Astrocyte (in vitro differentiated cells and primary cell): ENCODE measurements at regions not wholly inside any gene's neighbourhood (a gene's known extent, or its start where the extent isn't known, plus 50 kb on each side); places are given as distances from the start of the nearest gene placed in this dataset.

ENCODE experiments used
- DNase-seq: peaks from one replicate; pipeline ENCODE4 v3.0.0-alpha.2; 2010; ENCODE audit warnings: low read depth
- FAIRE-seq: peaks from 2 replicates; lab custom pipeline; 2011; peaks lifted over from hg19 to GRCh38; lab: Jason Lieb, UNC
- H2AFZ ChIP-seq: 2 replicates; pipeline ENCODE4 v1.6.0; 2012; ENCODE audit warnings: low read depth, low read length, inconsistent platforms
- H3K27ac ChIP-seq: 2 replicates; pipeline ENCODE4 v1.5.1; 2011; ENCODE audit warnings: low read depth, low read length, inconsistent platforms
- H3K27me3 ChIP-seq: 2 replicates; pipeline ENCODE4 v1.6.0; 2011; ENCODE audit warnings: low read length, inconsistent platforms; ENCODE audit not compliant: insufficient read depth
- H3K36me3 ChIP-seq: 2 replicates; pipeline ENCODE4 v1.5.1; 2011; ENCODE audit warnings: low read length, inconsistent platforms; ENCODE audit not compliant: insufficient read depth
- H3K4me1 ChIP-seq: 2 replicates; pipeline ENCODE4 v1.5.1; 2011; ENCODE audit warnings: low read length, inconsistent platforms; ENCODE audit not compliant: insufficient read depth
- H3K4me2 ChIP-seq: 2 replicates; pipeline ENCODE4 v1.6.0; 2012; ENCODE audit warnings: low read length, inconsistent platforms
- H3K4me3 ChIP-seq: 2 replicates; pipeline ENCODE4 v1.5.1; 2011; ENCODE audit warnings: low read depth, mild to moderate bottlenecking, low read length, inconsistent platforms; ENCODE audit not compliant: insufficient read depth
- H3K79me2 ChIP-seq: 2 replicates; pipeline ENCODE4 v1.6.0; 2012; ENCODE audit warnings: mild to moderate bottlenecking, low read length, inconsistent platforms; ENCODE audit not compliant: insufficient read depth
- H3K9ac ChIP-seq: 2 replicates; pipeline ENCODE4 v1.6.0; 2012; ENCODE audit warnings: mild to moderate bottlenecking, low read length, inconsistent platforms
- H3K9me3 ChIP-seq: 2 replicates; pipeline ENCODE4 v1.5.1; 2012; ENCODE audit warnings: low read depth, mild to moderate bottlenecking, low read length, inconsistent platforms; ENCODE audit not compliant: insufficient read depth
- H4K20me1 ChIP-seq: 2 replicates; pipeline ENCODE4 v1.6.0; 2012; ENCODE audit warnings: low read length, inconsistent platforms; ENCODE audit not compliant: insufficient read depth
- H3K27ac Mint-ChIP-seq: one replicate; pipeline ENCODE4 v1.8.0; 2021; ENCODE audit warnings: mild to moderate bottlenecking, mixed read lengths; ENCODE audit not compliant: unreplicated experiment
- H3K27me3 Mint-ChIP-seq: one replicate; pipeline ENCODE4 v1.8.0; 2021; ENCODE audit warnings: low read depth, mixed read lengths; ENCODE audit not compliant: unreplicated experiment
- H3K36me3 Mint-ChIP-seq: one replicate; pipeline ENCODE4 v1.8.0; 2021; ENCODE audit warnings: low read depth, mixed read lengths; ENCODE audit not compliant: unreplicated experiment
- H3K4me1 Mint-ChIP-seq: one replicate; pipeline ENCODE4 v1.8.0; 2021; ENCODE audit warnings: low read depth, mixed read lengths; ENCODE audit not compliant: unreplicated experiment
- H3K4me3 Mint-ChIP-seq: one replicate; pipeline ENCODE4 v1.8.0; 2021; ENCODE audit warnings: mild to moderate bottlenecking, moderate library complexity, mixed read lengths; ENCODE audit not compliant: unreplicated experiment
- H3K9me3 Mint-ChIP-seq: one replicate; pipeline ENCODE4 v1.8.0; 2021; ENCODE audit warnings: mild to moderate bottlenecking, mixed read lengths; ENCODE audit not compliant: unreplicated experiment
- CTCF ChIP-seq: IDR thresholded peaks from 2 replicates; pipeline ENCODE4 v1.5.1; 2011; ENCODE audit warnings: low read depth, mild to moderate bottlenecking, inconsistent platforms, low read length, moderate library complexity; ENCODE audit not compliant: insufficient read depth
- EZH2 ChIP-seq: IDR thresholded peaks from 2 replicates; pipeline ENCODE4 v1.6.1; 2012; ENCODE audit warnings: mild to moderate bottlenecking, low read length, inconsistent platforms; ENCODE audit not compliant: insufficient read depth

GRCh38 chr21:17002594-17003257 lies 510.1 kb upstream of the CXADR start:
- Histone ChIP-seq H3K4me1 (peaks cover 16% of the 10 kb centered on the region), H4K20me1 (no peaks in the 10 kb centered on the region), H3K79me2 (no peaks in the 10 kb centered on the region), H3K27me3 (no peaks in the 10 kb centered on the region), H3K4me2 (peak overlapping the region; percentile 82), H2AFZ (peak overlapping the region; percentile 3), H3K27ac (peak overlapping the region; percentile 56), H3K36me3 (no peaks in the 10 kb centered on the region), H3K4me3 (no peak overlapping the region), H3K9ac (peak overlapping the region; percentile 3), H3K9me3 (no peaks in the 10 kb centered on the region)
- no peaks in the 10 kb centered on the region for H3K27me3 Mint-ChIP-seq
- no peak for TF ChIP-seq CTCF
- H3K4me1 Mint-ChIP-seq = peaks cover 22% of the 10 kb centered on the region
- H3K9me3 Mint-ChIP-seq = peaks cover 3% of the 10 kb centered on the region
- no peak for FAIRE-seq
- H3K36me3 Mint-ChIP-seq = no peaks in the 10 kb centered on the region
- H3K27ac Mint-ChIP-seq = peak overlapping the region; percentile 97
- peak; percentile 10 for DNase-seq
- no peak overlapping the region for H3K4me3 Mint-ChIP-seq

- Mint-ChIP-seq H3K9me3 (peaks cover 3% of the 10 kb centered on the region), H3K4me3 (no peak overlapping the region), H3K36me3 (no peaks in the 10 kb centered on the region), H3K4me1 (peaks cover 22% of the 10 kb centered on the region), H3K27ac (peak overlapping the region; percentile 97), H3K27me3 (no peaks in the 10 kb centered on the region)
- peaks cover 16% of the 10 kb centered on the region for H3K4me1 ChIP-seq
- no peaks in the 10 kb centered on the region for H3K27me3 ChIP-seq
- peak overlapping the region; percentile 56 for H3K27ac ChIP-seq
- H2AFZ ChIP-seq = peak overlapping the region; percentile 3
- peak overlapping the region; percentile 68 for H3K9ac ChIP-seq
- H3K79me2 ChIP-seq = no peaks in the 10 kb centered on the region
- FAIRE-seq (peak; percentile 82), DNase-seq (peak; percentile 78)
- no peaks in the 10 kb centered on the region for H3K9me3 ChIP-seq
- TF ChIP-seq CTCF = no peak
- TF ChIP-seq EZH2 = no peak
- H4K20me1 ChIP-seq = no peaks in the 10 kb centered on the region
- H3K4me3 ChIP-seq = peak overlapping the region; percentile 60
- no peaks in the 10 kb centered on the region for H3K36me3 ChIP-seq
- H3K4me2 ChIP-seq = peak overlapping the region; percentile 82
These were observed 509.6 kb upstream of the CXADR start for GRCh38 chr21:17003258-17003615.

- DNase-seq (peak; percentile 73), FAIRE-seq (peak; percentile 64)
- no peak overlapping the region for H2AFZ ChIP-seq
- H3K27me3 ChIP-seq = no peaks in the 10 kb centered on the region
- H3K9me3 ChIP-seq = no peaks in the 10 kb centered on the region
- H3K27me3 Mint-ChIP-seq = no peaks in the 10 kb centered on the region
- peak overlapping the region; percentile 82 for H3K4me2 ChIP-seq
- H3K9me3 Mint-ChIP-seq = peaks cover 2% of the 10 kb centered on the region
- peak overlapping the region; percentile 68 for H3K9ac ChIP-seq
- H3K79me2 ChIP-seq = no peaks in the 10 kb centered on the region
- no peaks in the 10 kb centered on the region for H3K36me3 ChIP-seq
- peak overlapping the region; percentile 97 for H3K27ac Mint-ChIP-seq
- peaks cover 16% of the 10 kb centered on the region for H3K4me1 ChIP-seq
- TF ChIP-seq EZH2 = no peak
- TF ChIP-seq CTCF = no peak
- H3K4me1 Mint-ChIP-seq = peaks cover 22% of the 10 kb centered on the region
- no peaks in the 10 kb centered on the region for H4K20me1 ChIP-seq
- peak overlapping the region; percentile 56 for H3K27ac ChIP-seq
- no peaks in the 10 kb centered on the region for H3K36me3 Mint-ChIP-seq
- H3K4me3 Mint-ChIP-seq = no peak overlapping the region
- H3K4me3 ChIP-seq = peak overlapping the region; percentile 60
These were observed 509.0 kb upstream of the CXADR start for GRCh38 chr21:17003763-17004373.
